Tibial artery (tissue), 4 donors: ENCODE measurements at regions not wholly inside any gene's neighbourhood (a gene's known extent, or its start where the extent isn't known, plus 50 kb on each side); places are given as distances from the start of the nearest gene placed in this dataset.

ENCODE experiments used
- DNase-seq, 2 donors: peaks; one replicate each; pipeline ENCODE4 v3.0.0-alpha.2; 2019
- H3K27ac ChIP-seq, 2 donors: fragments of 200-600 bp; sonication (generic) in 1 of 2; 1 replicate in 1 of 2; 2 replicates in 1 of 2; pipeline ENCODE4 v1.5.1; 2018 to 2019; ENCODE audit warnings: mild to moderate bottlenecking in 1 of 2
- H3K27me3 ChIP-seq, 2 donors: fragments of 200-600 bp; sonication (generic) in 1 of 2; one replicate each; pipeline versions ENCODE4 v1.5.1 to v1.6.0; 2016 to 2019
- H3K36me3 ChIP-seq, 3 donors: fragments of 200-600 bp; sonication (generic) in 2 of 3; one replicate each; pipeline ENCODE4 v1.5.1; 2016 to 2019; ENCODE audit warnings: mild to moderate bottlenecking in 2 of 3
- H3K4me1 ChIP-seq, 4 donors: fragments of 200-600 bp; sonication (generic) in 2 of 4; 1 replicate in 3 of 4; 2 replicates in 1 of 4; pipeline ENCODE4 v1.5.1; 2016 to 2019
- H3K4me3 ChIP-seq, 2 donors: fragments of 200-600 bp; sonication (generic) in 1 of 2; 1 replicate in 1 of 2; 2 replicates in 1 of 2; pipeline ENCODE4 v1.5.1; 2018 to 2019; ENCODE audit warnings: mild to moderate bottlenecking in 2 of 2
- H3K9me3 ChIP-seq, 3 donors: fragments of 200-600 bp; sonication (generic) in 1 of 3; one replicate each; pipeline ENCODE4 v1.5.1; 2016 to 2019
- intact Hi-C: fragments of 100-400 bp; cut with DNase I; formaldehyde crosslinking; loops from one replicate; pipeline ENCODE4 v1.15.0; 2023; ENCODE audit warnings: low total_unique reads
- TF ChIP-seq, protein P1 (sequence below), 2 experiments: fragments of 200-600 bp in 1 of 2; fragments of 450-650 bp in 1 of 2; IDR thresholded peaks; one replicate each; pipeline ENCODE4 v1.5.1; 2017 to 2019; ENCODE audit warnings: antibody characterized with exemption in 2 of 2, mild to moderate bottlenecking in 1 of 2, moderate library complexity in 1 of 2

DNA sequence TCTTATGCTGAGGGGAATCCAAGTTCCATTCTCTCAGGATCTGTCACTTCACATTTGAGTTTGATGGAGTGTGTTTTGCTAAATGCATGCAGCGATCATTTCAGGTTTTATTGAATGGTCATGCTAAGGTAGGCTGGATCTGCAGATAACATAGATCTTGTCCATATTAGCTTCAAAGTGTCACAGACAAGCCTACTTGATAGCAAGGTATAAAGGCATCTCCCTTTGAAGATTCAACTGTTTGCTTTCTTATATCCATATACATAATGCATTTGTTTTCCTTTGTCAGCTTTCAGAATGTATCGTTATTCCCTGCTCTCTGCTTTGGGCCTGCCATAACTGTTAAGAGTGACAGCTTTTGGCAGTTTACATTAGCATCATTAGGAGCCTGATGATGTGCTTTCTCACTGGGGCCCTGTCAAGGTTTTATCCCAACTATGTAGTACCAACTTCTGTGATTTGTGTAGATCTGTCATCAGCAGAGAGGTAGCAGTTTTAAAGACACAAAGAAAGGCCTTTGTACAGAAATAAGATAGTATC is 604.3 kb upstream of the CDH7 start:
- Histone ChIP-seq H3K4me1 (no peaks in the 10 kb centered on the region), H3K4me3 (no peak overlapping the region), H3K27ac (no peak overlapping the region), H3K36me3 (no peaks in the 10 kb centered on the region), H3K27me3 (no peaks in the 10 kb centered on the region), H3K9me3 (no peaks in the 10 kb centered on the region)
- intact Hi-C loops = no loop called here
- TF ChIP-seq, protein P1, sequence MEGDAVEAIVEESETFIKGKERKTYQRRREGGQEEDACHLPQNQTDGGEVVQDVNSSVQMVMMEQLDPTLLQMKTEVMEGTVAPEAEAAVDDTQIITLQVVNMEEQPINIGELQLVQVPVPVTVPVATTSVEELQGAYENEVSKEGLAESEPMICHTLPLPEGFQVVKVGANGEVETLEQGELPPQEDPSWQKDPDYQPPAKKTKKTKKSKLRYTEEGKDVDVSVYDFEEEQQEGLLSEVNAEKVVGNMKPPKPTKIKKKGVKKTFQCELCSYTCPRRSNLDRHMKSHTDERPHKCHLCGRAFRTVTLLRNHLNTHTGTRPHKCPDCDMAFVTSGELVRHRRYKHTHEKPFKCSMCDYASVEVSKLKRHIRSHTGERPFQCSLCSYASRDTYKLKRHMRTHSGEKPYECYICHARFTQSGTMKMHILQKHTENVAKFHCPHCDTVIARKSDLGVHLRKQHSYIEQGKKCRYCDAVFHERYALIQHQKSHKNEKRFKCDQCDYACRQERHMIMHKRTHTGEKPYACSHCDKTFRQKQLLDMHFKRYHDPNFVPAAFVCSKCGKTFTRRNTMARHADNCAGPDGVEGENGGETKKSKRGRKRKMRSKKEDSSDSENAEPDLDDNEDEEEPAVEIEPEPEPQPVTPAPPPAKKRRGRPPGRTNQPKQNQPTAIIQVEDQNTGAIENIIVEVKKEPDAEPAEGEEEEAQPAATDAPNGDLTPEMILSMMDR (IDR thresholded peaks at IDR 0.05) = no peak
- no peak for DNase-seq

DNA sequence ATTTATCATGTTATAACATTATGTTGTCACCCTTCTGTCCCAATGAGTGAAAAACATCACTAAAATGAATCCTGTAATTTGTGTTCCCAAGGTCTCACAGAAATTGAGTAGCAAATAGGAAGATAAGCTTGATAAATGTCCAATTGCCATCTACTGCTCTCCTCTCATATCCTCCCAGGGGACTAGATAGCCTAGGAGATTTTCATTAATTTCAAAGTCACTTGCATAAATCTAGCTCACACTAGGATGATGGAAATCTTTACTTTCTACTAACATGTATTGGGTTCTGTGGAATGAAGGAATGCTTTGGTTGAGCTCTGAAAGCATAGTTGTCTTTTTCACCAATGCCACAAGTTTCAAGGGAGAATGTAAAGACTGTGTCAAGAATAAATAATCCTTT is 605.5 kb upstream of the CDH7 start:
- TF ChIP-seq, protein P1 (IDR thresholded peaks at IDR 0.05) = no peak
- intact Hi-C loops = no loop called here
- H3K27me3 ChIP-seq = no peaks in the 10 kb centered on the region
- H3K36me3 ChIP-seq = no peaks in the 10 kb centered on the region
- no peak overlapping the region for H3K4me3 ChIP-seq
- H3K27ac ChIP-seq = no peak overlapping the region
- no peaks in the 10 kb centered on the region for H3K4me1 ChIP-seq
- no peaks in the 10 kb centered on the region for H3K9me3 ChIP-seq
- no peak for DNase-seq

DNA sequence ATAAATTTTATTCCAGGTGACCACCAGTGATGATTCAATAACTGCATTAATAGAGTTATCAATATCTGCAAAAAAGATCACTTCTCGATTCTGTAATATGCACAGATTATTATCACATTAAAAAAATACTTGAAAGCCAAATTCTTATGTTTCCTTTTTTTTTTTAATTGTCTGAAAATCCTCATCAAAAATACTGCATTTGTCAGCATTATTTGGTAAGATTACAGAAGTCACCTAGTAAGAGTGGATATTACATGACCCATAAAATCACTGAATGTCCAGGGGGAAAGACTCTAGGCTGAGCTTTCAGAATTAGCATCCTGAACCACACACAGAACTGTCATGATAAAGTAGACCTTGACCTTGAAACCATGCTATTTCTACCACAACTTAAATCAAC is 617.2 kb upstream of the CDH7 start:
- DNase-seq = no peak
- intact Hi-C loops = no loop called here
- Histone ChIP-seq H3K27ac (no peak overlapping the region), H3K4me3 (no peak overlapping the region), H3K9me3 (no peaks in the 10 kb centered on the region), H3K27me3 (no peaks in the 10 kb centered on the region), H3K36me3 (no peaks in the 10 kb centered on the region), H3K4me1 (no peaks in the 10 kb centered on the region)
- TF ChIP-seq, protein P1 (IDR thresholded peaks at IDR 0.05) = no peak

DNA sequence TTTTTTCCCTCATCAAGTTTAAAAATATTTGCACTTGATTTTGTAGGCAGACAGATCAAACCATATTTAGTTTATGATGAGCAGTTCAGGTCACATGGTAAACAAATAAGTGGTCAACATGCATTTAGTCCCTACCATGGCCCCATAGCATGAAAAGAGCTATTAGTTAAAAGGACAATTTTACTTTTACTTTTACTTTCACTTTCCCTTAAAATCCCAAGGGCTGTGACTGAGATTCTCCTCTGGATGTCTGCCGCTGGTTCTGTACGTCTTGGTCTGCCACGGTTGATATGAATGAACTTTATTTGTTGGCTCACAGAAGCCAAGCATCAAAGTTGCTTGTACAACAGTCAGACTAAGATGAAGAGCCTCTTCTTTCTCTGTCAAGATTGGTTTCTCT is 626.2 kb upstream of the CDH7 start:
- DNase-seq = no peak
- intact Hi-C loops = no loop called here
- H3K4me3 ChIP-seq = peak overlapping the region; percentile 12 to 13

DNA sequence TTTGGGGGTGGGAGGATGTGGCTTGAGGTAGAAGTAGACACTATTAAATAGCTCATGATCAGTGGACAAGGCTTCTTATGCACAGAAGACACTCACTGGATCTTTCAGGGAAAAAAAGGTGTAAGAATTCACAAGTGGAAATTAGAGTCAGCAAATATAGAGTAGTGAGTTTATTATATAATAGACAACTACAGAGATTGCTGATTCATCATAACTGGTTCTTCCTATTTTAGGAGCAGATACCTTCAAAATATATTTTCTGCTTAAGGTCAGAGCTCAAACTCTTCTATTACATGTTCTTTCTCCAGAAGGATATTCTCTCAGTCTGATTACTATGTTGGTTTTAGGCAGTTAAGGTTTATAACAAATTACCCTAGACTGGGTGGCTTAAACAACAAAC is 646.9 kb upstream of the CDH7 start:
- Histone ChIP-seq H3K27ac (no peak overlapping the region), H3K27me3 (no peaks in the 10 kb centered on the region), H3K9me3 (no peaks in the 10 kb centered on the region), H3K36me3 (no peaks in the 10 kb centered on the region), H3K4me3 (no peak overlapping the region), H3K4me1 (no peaks in the 10 kb centered on the region)
- DNase-seq = no peak
- intact Hi-C loops = no loop called here
- TF ChIP-seq, protein P1 (IDR thresholded peaks at IDR 0.05) = no peak

More for the DNA sequence above, 626.2 kb upstream of the CDH7 start:
- H3K36me3 ChIP-seq = no peaks in the 10 kb centered on the region
- no peaks in the 10 kb centered on the region for H3K27me3 ChIP-seq
- H3K27ac ChIP-seq = no peak overlapping the region
- TF ChIP-seq, protein P1 (IDR thresholded peaks at IDR 0.05) = no peak
- no peaks in the 10 kb centered on the region for H3K4me1 ChIP-seq
- H3K9me3 ChIP-seq = peaks cover 0 to 11% (median 0%) of the 10 kb centered on the region in 3 donors

DNA sequence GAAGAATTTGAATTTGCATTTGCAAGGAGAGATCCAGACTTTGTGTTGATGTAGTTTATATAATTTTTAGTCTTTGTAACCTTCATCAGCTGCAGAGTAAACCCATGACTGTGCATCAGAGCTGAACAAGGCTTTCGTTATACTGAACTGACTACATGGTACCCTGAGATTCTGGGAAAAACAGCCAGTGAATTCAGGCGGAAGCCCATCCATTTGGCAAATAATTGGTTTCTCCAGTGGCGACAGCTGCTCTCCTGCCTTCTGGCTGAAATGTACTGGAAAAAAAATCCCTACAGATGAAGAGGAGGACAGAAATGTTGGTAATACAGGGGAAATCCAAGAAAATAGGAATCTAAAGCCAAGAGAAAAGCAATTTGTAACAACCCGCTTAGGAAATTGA is 657.5 kb upstream of the CDH7 start:
- no peak for DNase-seq
- Histone ChIP-seq H3K27ac (no peak overlapping the region), H3K36me3 (no peaks in the 10 kb centered on the region), H3K27me3 (no peaks in the 10 kb centered on the region), H3K9me3 (no peaks in the 10 kb centered on the region), H3K4me1 (no peaks in the 10 kb centered on the region), H3K4me3 (no peak overlapping the region)
- intact Hi-C loops = no loop called here
- TF ChIP-seq, protein P1 (IDR thresholded peaks at IDR 0.05) = no peak
